KMS-11 (cell line): ENCODE measurements at regions not wholly inside any gene's neighbourhood (a gene's known extent, or its start where the extent isn't known, plus 50 kb on each side); places are given as distances from the start of the nearest gene placed in this dataset.

Experiments
- H2AFZ ChIP-seq: fragments of 200-600 bp; sonication (generic); 2 replicates; pipeline ENCODE4 v1.6.1; 2016; ENCODE audit warnings: antibody characterized with exemption, mixed run types, low read depth
- H3K27ac ChIP-seq: fragments of 200-600 bp; sonication (generic); 2 replicates; pipeline ENCODE4 v1.6.1; 2016; ENCODE audit warnings: mild to moderate bottlenecking, mixed run types
- H3K27me3 ChIP-seq: fragments of 200-600 bp; sonication (generic); 2 replicates; pipeline ENCODE4 v1.6.1; 2017; ENCODE audit warnings: mild to moderate bottlenecking, low read depth, mixed run types, moderate library complexity; ENCODE audit not compliant: insufficient read depth
- H3K36me3 ChIP-seq: fragments of 200-600 bp; sonication (generic); 2 replicates; pipeline ENCODE4 v1.6.1; 2017; ENCODE audit warnings: mild to moderate bottlenecking, mixed run types; ENCODE audit not compliant: insufficient read depth
- H3K4me1 ChIP-seq: fragments of 200-600 bp; sonication (generic); 2 replicates; pipeline ENCODE4 v1.6.1; 2016; ENCODE audit warnings: mild to moderate bottlenecking, low read depth, mixed run types; ENCODE audit not compliant: poor library complexity, severe bottlenecking
- H3K4me2 ChIP-seq: fragments of 200-600 bp; sonication (generic); 2 replicates; pipeline ENCODE4 v1.7.0; 2016; ENCODE audit warnings: mild to moderate bottlenecking, mixed run types
- H3K4me3 ChIP-seq: fragments of 200-600 bp; sonication (generic); IDR thresholded peaks from 2 replicates; pipeline ENCODE4 v1.6.1; 2017; ENCODE audit warnings: low read depth, low read length, mixed read lengths; ENCODE audit not compliant: insufficient read depth
- H3K79me2 ChIP-seq: fragments of 200-600 bp; sonication (generic); 2 replicates; pipeline ENCODE4 v1.6.1; 2016; ENCODE audit warnings: low read depth, mixed run types; ENCODE audit not compliant: insufficient read depth
- H3K9ac ChIP-seq: fragments of 200-600 bp; sonication (generic); 2 replicates; pipeline ENCODE4 v1.6.1; 2016; ENCODE audit warnings: mild to moderate bottlenecking, mixed run types
- H4K20me1 ChIP-seq: fragments of 200-600 bp; sonication (generic); 2 replicates; pipeline ENCODE4 v1.6.1; 2016; ENCODE audit warnings: mild to moderate bottlenecking, mixed run types; ENCODE audit not compliant: insufficient read depth
- CTCF ChIP-seq: fragments of 200-600 bp; sonication (generic); conservative IDR thresholded peaks from 2 replicates; pipeline ENCODE4 v1.6.1; 2017; ENCODE audit warnings: low read depth, mild to moderate bottlenecking, antibody characterized with exemption, low read length, moderate library complexity, mixed read lengths

DNA sequence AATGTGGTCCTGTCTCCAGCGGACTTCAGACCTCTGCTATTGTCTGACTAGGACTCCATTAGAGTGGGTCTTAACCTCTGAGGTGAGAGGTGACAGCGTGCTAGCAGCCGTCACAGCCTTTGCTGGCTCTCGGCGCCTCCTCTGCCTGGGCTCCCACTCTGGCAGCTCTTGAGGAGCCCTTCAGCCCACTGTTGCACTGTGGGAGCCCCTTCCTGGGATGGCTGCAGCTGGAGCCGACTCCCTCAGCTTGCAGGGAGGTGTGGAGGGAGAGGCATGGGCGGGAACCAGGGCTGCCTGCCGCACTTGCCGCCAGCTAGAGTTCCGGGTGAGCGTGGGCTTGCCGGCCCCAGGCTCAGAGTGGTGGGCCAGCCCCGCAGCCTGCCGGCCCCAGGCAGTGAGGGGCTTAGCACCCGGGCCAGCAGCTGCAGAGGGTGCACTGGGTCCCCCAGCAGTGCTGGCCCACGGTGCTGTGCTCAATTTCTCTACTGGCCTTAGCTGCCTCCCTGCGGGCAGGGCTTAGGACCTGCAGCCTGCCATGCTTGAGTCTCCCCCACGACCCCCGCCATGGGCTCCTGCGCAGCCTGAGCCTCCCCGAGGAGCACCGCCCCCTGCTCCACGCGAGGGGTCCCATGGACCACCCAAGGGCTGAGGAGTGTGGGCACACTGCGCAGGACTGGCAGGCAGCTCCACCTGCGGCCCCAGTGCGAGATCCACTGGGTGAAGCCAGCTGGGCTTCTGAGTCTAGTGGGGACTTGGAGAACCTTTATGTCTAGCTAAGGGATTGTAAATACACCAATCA is 163.4 kb upstream of the ITM2A start:
- no peak overlapping the region for H2AFZ ChIP-seq
- no peaks in the 10 kb centered on the region for H3K4me1 ChIP-seq
- no peak overlapping the region for H3K27ac ChIP-seq
- no peak overlapping the region for H3K9ac ChIP-seq
- no peaks in the 10 kb centered on the region for H4K20me1 ChIP-seq
- no peaks in the 10 kb centered on the region for H3K27me3 ChIP-seq
- H3K4me2 ChIP-seq: no peak overlapping the region
- H3K79me2 ChIP-seq: no peaks in the 10 kb centered on the region
- no peak for TF ChIP-seq CTCF
- H3K36me3 ChIP-seq: no peaks in the 10 kb centered on the region
- no peak overlapping the region for H3K4me3 ChIP-seq

DNA sequence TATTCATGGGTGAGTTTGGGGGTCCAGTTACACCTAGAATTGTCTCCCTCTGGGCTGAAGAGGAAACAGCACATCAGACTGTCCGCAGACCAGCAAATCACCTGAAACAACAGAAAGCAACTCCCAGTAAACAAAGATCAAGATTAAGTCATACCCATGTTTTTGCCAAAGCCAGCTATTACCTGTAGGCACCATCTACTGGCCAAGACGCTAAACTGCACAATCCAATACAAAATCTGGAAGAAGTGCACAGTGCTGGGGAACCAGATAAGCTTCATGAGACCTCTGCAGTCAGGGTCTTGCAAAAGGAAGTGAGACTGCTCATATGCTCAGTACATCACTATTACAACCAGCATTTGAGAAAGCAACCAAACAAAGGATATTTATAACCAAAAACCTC is 157.5 kb upstream of the ITM2A start:
- Histone ChIP-seq H3K79me2 (no peaks in the 10 kb centered on the region), H3K9ac (no peak overlapping the region), H3K36me3 (no peaks in the 10 kb centered on the region), H3K4me2 (no peak overlapping the region), H3K4me3 (no peak overlapping the region), H3K4me1 (no peaks in the 10 kb centered on the region), H4K20me1 (no peaks in the 10 kb centered on the region), H3K27me3 (no peaks in the 10 kb centered on the region), H3K27ac (no peak overlapping the region), H2AFZ (no peak overlapping the region)
- TF ChIP-seq CTCF: peak; percentile 60; the same call in 1 of the 2 replicates

GRCh38 chrX:79515529-79515928 is 148.4 kb upstream of the ITM2A start:
- Histone ChIP-seq H3K27me3 (no peaks in the 10 kb centered on the region), H3K36me3 (no peaks in the 10 kb centered on the region), H3K4me1 (no peaks in the 10 kb centered on the region), H3K9ac (no peak overlapping the region), H2AFZ (no peak overlapping the region), H4K20me1 (no peaks in the 10 kb centered on the region), H3K79me2 (no peaks in the 10 kb centered on the region), H3K4me3 (no peak overlapping the region), H3K4me2 (no peak overlapping the region), H3K27ac (no peak overlapping the region)
- no peak for TF ChIP-seq CTCF

DNA sequence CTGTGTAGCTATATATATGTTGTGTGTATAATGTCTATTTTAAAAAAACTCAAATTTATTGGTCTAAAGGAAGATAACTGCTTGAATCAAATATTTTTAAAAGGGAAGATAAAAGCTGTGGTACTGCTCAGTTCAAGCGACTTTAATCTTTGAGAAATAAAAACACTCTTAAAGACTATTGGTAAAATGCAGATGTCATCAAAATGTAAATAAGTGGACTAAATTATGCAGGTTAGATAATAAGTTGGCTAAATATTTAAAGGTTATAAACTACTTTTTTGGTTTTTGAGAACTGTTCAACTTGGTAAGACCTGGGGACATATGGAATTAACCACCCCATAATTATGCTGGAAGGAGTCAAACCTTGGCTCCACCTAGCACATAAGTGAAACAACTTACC is 144.7 kb upstream of the ITM2A start:
- no peak for TF ChIP-seq CTCF
- no peak overlapping the region for H3K4me3 ChIP-seq
- H4K20me1 ChIP-seq: no peaks in the 10 kb centered on the region
- H3K9ac ChIP-seq: no peak overlapping the region
- no peak overlapping the region for H2AFZ ChIP-seq
- H3K79me2 ChIP-seq: no peaks in the 10 kb centered on the region
- H3K27me3 ChIP-seq: no peaks in the 10 kb centered on the region
- no peak overlapping the region for H3K27ac ChIP-seq
- no peaks in the 10 kb centered on the region for H3K36me3 ChIP-seq
- H3K4me2 ChIP-seq: no peak overlapping the region
- no peaks in the 10 kb centered on the region for H3K4me1 ChIP-seq
